KOPT-K1 (cell line): ENCODE measurements at regions not wholly inside any gene's neighbourhood (a gene's known extent, or its start where the extent isn't known, plus 50 kb on each side); places are given as distances from the start of the nearest gene placed in this dataset.
"Not testable (repeated sequence)": the region's sequence is repeated elsewhere in the genome, so short reads cannot be mapped to it uniquely, and the experiment has no call there.

Experiments used
- H3K27ac ChIP-seq: fragments of 200-600 bp; sonication (generic); 2 replicates; pipeline ENCODE4 v1.5.1; 2016; ENCODE audit warnings: antibody characterized with exemption, mild to moderate bottlenecking, low read depth, low read length; ENCODE audit not compliant: poor library complexity, severe bottlenecking
- H3K36me3 ChIP-seq: fragments of 200-600 bp; sonication (generic); 2 replicates; pipeline ENCODE4 v1.5.1; 2017; ENCODE audit warnings: antibody characterized with exemption, mild to moderate bottlenecking, low read length, moderate library complexity; ENCODE audit not compliant: insufficient read depth
- H3K9me3 ChIP-seq: fragments of 200-600 bp; sonication (generic); 2 replicates; pipeline ENCODE4 v1.5.1; 2017; ENCODE audit warnings: antibody characterized with exemption, low read length, mild to moderate bottlenecking; ENCODE audit not compliant: insufficient read depth, poor library complexity, severe bottlenecking

GRCh38 chr1:197985351-197985750 lies 68.2 kb downstream of the LHX9 start:
- H3K27ac ChIP-seq: no peak overlapping the region
- no peaks in the 10 kb centered on the region for H3K9me3 ChIP-seq
- no peaks in the 10 kb centered on the region for H3K36me3 ChIP-seq

- Histone ChIP-seq H3K9me3 (no peaks in the 10 kb centered on the region), H3K36me3 (no peaks in the 10 kb centered on the region), H3K27ac (no peak overlapping the region)
Measured at GRCh38 chr1:197986817-197987216, 69.6 kb downstream of the LHX9 start.

- no peaks in the 10 kb centered on the region for H3K9me3 ChIP-seq
- no peaks in the 10 kb centered on the region for H3K36me3 ChIP-seq
- H3K27ac ChIP-seq: no peak overlapping the region
Measured at GRCh38 chr1:197987294-197987693, 70.1 kb downstream of the LHX9 start.

- H3K27ac ChIP-seq, H3K36me3 ChIP-seq, H3K9me3 ChIP-seq: not testable (repeated sequence)
Measured at GRCh38 chr1:197988581-197988980, 71.4 kb downstream of the LHX9 start.

- H3K36me3 ChIP-seq: no peaks in the 10 kb centered on the region
- H3K9me3 ChIP-seq: no peaks in the 10 kb centered on the region
- no peak overlapping the region for H3K27ac ChIP-seq
Measured at GRCh38 chr1:197989058-197989457, 71.9 kb downstream of the LHX9 start.

GRCh38 chr1:197991594-197991993 lies 74.4 kb downstream of the LHX9 start:
- H3K36me3 ChIP-seq: no peaks in the 10 kb centered on the region
- no peak overlapping the region for H3K27ac ChIP-seq
- H3K9me3 ChIP-seq: no peaks in the 10 kb centered on the region

- Histone ChIP-seq H3K9me3 (no peaks in the 10 kb centered on the region), H3K27ac (no peak overlapping the region), H3K36me3 (no peaks in the 10 kb centered on the region)
Measured at GRCh38 chr1:197994907-197995407, 77.8 kb downstream of the LHX9 start.

- no peak overlapping the region for H3K27ac ChIP-seq
- no peaks in the 10 kb centered on the region for H3K36me3 ChIP-seq
- H3K9me3 ChIP-seq: no peaks in the 10 kb centered on the region
Measured at GRCh38 chr1:197995408-197996258, 78.5 kb downstream of the LHX9 start.

GRCh38 chr1:197996259-197996512 lies 79.0 kb downstream of the LHX9 start:
- not testable (repeated sequence) for H3K27ac ChIP-seq, H3K36me3 ChIP-seq, H3K9me3 ChIP-seq

- Histone ChIP-seq H3K27ac (no peak overlapping the region), H3K36me3 (no peaks in the 10 kb centered on the region), H3K9me3 (no peaks in the 10 kb centered on the region)
Measured at GRCh38 chr1:197998110-197998509, 80.9 kb downstream of the LHX9 start.

GRCh38 chr1:198001776-198002408 lies 84.7 kb downstream of the LHX9 start:
- no peak overlapping the region for H3K27ac ChIP-seq

GRCh38 chr1:198003468-198003867 lies 86.3 kb downstream of the LHX9 start:
- H3K36me3 ChIP-seq: no peaks in the 10 kb centered on the region
- peaks cover under 1% of the 10 kb centered on the region for H3K9me3 ChIP-seq
- H3K27ac ChIP-seq: no peak overlapping the region

More at GRCh38 chr1:198001776-198002408, 84.7 kb downstream of the LHX9 start:
- Histone ChIP-seq H3K36me3 (no peaks in the 10 kb centered on the region), H3K9me3 (no peaks in the 10 kb centered on the region)

GRCh38 chr1:198007011-198007410 lies 89.8 kb downstream of the LHX9 start:
- no peaks in the 10 kb centered on the region for H3K36me3 ChIP-seq
- H3K9me3 ChIP-seq: peaks cover 32% of the 10 kb centered on the region
- no peak overlapping the region for H3K27ac ChIP-seq

- H3K36me3 ChIP-seq: no peaks in the 10 kb centered on the region
- peaks cover 32% of the 10 kb centered on the region for H3K9me3 ChIP-seq
- H3K27ac ChIP-seq: no peak overlapping the region
Measured at GRCh38 chr1:198007687-198008607, 90.8 kb downstream of the LHX9 start.

- H3K27ac ChIP-seq: no peak overlapping the region
- no peaks in the 10 kb centered on the region for H3K36me3 ChIP-seq
- H3K9me3 ChIP-seq: peaks cover 23% of the 10 kb centered on the region
Measured at GRCh38 chr1:198014355-198014754, 97.2 kb downstream of the LHX9 start.
